Panc1 (cell line): ENCODE measurements at regions not wholly inside any gene's neighbourhood (a gene's known extent, or its start where the extent isn't known, plus 50 kb on each side); places are given as distances from the start of the nearest gene placed in this dataset.

Experiments
- CTCF ChIP-seq: fragments of 450-650 bp; IDR thresholded peaks from 2 replicates; pipeline ENCODE4 v1.5.1; 2017; ENCODE audit warnings: mild to moderate bottlenecking
- POLR2AphosphoS5 ChIP-seq: IDR thresholded peaks from 2 replicates; pipeline ENCODE4 v1.6.1; 2012; ENCODE audit warnings: mild to moderate bottlenecking, low read depth, low read length, moderate library complexity

DNA sequence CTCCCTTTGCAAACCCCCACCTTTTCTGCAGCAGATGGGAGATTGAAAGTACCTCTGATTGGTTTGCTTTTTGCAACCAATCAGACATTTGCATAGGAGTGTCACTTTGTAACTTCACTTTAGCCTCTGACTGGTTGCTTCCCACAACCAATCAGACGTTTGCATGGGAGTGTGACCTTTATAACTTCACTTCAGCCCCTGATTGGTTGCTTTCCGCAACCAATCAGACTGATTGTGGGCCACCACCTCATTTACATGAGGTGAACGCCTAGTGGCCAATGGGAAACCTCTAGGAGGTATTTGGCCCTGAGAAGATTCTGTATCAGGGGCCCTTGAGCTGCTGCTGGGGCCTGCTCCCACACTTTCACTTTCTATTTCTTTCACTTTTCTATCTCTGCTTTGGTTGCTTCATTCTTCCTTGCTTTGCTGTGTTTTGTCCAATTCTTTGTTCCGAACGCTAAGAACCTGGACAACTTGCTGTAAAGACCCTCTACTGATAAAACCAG, 106.0 kb upstream of the PRICKLE1 start:
- TF ChIP-seq CTCF = no peak
- no peak for TF ChIP-seq POLR2AphosphoS5
